Occipital lobe (tissue), 1 donor: ENCODE measurements at regions not wholly inside any gene's neighbourhood (a gene's known extent, or its start where the extent isn't known, plus 50 kb on each side); places are given as distances from the start of the nearest gene placed in this dataset.
"Not testable (repeated sequence)": the region's sequence is repeated elsewhere in the genome, so short reads cannot be mapped to it uniquely, and the experiment has no call there.

ENCODE experiments used
- DNase-seq: peaks from one replicate; lab custom pipeline; 2025; lab: John Stamatoyannopoulos, UW

GRCh38 chr1:2851918-2852317 lies 50.4 kb upstream of the TTC34 start:
- not testable (repeated sequence) for DNase-seq

- DNase-seq, result no peak
Measured at GRCh38 chr1:2853711-2854110, 52.2 kb upstream of the TTC34 start.

DNA sequence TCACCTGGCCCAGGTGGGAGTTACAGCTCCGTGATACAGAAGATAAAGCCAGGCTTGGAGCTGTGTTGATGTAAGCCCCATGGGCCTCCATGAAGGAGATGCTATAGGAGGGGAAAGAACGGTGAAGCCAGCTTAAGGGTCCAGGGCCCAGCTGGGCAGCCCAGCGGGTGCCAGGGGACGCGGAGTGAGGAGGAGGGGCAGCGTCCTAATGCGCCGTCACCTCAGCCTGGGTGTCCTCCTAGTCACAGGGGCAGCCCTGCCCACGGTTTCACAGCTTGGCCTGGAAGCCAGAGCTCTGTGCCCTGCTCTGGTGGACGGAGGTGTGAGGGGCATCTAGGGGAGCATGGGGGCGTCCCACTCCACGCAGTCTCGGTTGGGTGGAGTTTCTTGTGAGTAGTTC lies 52.7 kb upstream of the TTC34 start:
- no peak for DNase-seq

DNA sequence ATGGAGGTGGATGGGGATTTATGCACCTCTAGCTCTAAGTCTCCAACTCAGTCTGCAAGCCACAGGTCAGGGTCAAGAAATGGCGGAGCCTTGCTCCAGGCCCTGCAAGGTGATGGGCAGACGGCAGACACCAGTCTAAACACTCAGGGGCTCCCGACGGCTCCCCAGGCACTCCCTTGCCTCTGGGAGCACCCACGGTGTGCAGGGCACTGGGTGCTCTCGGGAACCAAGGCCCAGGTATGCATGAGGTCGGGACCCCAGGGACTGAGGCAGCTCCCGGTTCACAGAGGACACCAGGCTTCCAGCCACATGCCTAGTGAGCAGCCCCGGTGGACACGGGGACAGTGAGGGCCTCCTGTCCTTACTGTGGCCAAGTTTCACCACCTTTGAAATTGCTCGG lies 53.1 kb upstream of the TTC34 start:
- DNase-seq, result no peak

DNA sequence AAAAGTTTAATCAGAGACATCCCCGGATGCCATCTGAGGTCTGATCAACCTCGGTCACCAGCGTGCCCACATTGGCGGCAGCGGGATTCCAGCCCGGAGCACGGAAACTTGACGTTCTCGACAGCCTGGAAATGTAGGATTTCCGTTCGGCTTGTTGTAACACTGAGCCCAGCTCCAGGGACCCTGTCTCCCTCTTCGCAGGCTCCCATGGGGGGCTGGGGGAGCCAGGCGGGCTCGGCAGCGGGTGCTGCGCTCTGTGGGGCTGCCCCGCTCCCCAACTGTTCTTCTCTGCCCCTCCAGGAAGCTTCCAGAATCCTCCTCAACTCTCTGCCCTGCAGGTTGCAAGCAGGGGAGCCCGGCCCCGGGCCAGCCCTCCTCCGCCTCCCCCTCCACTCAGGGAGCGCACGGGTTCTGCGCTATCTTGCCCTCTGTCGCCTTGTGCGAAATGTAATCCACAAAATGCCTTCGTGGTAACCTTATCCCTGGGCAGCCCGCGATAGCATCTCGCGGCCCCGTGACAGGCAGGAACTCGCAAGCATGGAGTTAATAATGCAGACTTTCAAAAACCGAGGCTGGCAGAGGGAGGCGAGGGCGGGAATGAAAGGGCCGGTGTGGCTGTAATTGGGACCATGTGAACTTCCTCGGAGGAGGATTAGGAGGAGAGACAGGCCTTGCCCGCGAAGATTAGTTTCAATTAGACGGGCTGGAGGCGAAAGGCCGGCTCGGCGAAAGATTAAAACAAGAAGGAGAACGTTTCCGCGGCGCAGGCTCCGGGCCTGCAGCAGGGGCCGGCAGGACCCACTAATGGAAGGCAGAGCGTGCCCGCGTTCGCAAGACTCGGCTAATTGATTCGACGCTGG lies 53.9 kb upstream of the TTC34 start:
- DNase-seq, result no peak

GRCh38 chr1:2856066-2856390 lies 54.5 kb upstream of the TTC34 start:
- no peak for DNase-seq

DNA sequence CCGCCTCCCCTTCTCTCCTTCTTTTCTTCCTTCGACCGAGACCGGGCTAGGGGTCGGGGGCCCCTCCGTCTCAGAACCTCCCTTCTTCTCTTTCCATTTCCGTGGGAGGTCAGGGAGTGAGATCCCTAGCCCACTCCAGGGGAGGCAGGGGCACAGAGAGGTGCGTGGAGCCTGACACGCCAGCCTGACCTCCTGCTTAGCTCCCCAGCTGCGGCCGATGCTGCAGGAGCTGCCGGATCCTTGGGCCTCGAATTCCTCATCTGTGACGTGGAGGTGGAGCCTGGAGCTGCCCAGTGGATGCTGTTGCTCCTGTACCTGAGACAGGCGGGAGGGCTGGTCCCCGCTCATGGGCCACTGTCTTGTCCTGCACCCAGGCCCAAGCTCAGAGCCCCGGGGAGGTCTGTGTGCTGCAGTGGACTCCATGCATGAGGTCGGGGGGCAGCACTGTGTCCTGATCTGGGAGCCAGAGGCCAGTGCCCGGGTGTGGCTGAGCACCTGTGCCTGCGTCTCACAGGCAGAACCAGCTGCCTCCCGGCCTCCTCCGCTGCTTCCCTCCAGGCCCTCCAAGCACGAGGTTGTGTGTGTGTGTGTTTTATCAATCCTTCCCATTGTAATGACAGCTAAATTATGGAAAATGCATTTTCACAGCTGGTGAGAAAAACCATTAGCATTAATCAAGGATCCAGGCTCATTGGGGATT lies 55.3 kb upstream of the TTC34 start:
- no peak for DNase-seq

- no peak for DNase-seq
Measured at GRCh38 chr1:2857521-2857920, 56.0 kb upstream of the TTC34 start.

DNA sequence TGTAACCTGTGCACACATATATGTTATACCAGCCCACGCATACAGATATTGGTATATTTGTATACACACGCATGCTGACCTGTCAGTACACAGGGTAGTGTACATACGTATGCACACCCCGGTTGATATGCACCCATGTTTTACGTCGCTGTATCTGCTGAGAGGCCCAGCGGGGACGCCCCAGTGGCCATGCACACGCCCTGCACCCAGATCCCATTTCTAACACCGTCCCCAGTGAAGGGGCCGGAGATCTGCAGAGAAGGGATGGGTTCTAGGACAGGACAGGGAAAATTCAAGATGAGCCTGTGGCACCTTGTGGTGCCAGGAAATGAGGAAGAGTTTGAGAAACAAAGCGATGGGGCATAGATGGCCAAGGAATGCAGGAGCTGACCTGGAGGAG lies 57.2 kb upstream of the TTC34 start:
- DNase-seq, result no peak

DNA sequence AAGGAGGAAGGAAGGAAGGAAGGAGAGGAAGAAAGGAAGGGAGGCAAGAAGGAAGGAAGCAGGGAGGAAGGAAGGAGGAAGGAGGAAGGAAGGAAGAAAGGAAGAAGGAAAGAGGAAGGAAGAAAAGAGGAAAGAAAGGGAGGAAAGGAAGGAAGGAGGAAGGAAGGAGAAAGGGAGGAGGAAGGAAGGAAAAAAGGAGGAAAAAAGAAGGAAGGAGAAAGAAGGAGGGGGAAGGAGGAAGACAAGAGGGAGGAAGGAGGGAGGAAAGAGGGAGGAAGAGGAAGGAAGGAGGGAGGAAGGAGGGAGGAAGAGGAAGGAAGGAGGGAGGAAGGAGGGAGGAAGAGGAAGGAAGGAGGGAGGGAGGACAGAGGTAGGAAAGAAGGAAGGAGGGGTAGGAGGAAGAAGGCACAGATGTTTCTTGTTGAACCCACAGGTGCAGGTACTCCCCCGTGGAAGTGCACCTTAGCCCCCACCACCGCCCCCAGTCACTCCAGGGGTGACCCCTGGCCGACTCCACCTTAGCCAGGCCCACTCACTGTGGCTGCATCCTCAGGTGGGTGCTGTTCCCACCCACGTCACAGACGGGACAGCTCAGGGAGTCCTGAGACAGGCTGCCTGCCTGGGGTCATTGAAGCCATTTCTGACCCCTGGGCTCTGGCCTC lies 57.9 kb upstream of the TTC34 start:
- no peak for DNase-seq

DNA sequence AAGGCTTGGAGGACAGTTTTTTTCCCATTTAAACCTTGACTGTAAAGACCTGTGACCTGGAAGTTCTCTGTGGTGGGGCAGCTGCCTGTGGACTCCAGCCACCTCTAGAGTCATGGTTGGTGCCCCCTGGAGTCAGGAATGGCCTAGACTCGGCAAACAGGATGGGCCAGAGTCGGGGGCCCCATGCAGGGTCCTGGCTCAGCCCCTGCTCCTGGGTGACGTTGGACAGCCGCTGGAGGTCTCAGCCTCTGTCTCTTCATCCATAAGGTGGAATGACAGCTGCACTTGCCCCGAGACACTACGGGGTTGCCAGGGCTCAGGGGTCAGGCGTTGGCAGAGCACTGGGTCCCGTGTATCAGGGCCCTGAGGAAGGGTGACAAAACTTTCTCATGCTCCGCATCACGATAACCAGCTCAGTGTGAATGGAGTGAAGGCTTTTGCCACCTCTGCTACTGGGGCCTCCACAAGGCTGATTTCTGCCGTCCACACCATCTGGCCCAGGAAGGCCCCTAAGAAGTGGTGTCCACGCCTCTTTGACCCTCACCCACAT lies 58.5 kb upstream of the TTC34 start:
- no peak for DNase-seq

- DNase-seq, result no peak
Measured at GRCh38 chr1:2860476-2861142, 59.1 kb upstream of the TTC34 start.

- no peak for DNase-seq
Measured at GRCh38 chr1:2861143-2861987, 59.9 kb upstream of the TTC34 start.

DNA sequence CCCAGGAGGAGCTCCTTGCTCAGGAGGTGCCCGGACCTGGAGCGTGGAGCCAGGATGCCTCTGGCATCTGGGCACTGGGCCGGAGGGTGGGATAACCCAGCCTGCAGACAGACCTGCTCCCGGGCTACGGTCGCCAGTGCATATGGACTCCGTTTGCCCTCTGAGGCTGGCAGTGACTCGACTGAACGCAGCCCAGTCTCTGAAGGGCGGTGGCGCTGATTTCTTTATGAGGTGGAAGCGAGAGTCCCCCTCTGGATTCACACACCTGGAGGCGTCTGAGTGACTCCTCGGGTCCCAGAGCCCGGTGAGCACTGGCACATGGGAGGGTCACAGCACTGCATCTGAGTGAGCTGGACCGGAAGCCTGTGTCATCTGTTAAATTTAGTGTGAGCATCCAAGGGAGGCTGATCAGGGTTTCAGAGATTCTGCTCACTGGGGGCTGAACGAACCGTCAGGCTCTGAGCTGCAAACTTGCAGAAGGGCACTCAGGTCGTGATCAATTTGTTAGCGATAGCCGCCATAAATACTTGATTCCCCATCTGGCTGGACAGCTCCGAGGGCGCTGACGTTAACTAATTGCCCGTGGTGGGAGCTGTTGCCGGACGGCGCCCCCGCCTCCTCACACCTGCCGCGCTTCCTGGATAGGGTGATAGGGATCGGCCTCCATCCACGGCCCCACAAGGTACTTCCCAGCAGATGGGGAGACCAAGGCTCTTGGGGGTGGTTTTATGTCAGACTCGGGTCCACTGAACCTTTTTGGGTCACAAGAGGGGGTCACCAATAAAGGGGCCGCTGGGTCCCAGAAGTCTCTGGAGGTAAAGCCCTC lies 60.7 kb upstream of the TTC34 start:
- no peak for DNase-seq

DNA sequence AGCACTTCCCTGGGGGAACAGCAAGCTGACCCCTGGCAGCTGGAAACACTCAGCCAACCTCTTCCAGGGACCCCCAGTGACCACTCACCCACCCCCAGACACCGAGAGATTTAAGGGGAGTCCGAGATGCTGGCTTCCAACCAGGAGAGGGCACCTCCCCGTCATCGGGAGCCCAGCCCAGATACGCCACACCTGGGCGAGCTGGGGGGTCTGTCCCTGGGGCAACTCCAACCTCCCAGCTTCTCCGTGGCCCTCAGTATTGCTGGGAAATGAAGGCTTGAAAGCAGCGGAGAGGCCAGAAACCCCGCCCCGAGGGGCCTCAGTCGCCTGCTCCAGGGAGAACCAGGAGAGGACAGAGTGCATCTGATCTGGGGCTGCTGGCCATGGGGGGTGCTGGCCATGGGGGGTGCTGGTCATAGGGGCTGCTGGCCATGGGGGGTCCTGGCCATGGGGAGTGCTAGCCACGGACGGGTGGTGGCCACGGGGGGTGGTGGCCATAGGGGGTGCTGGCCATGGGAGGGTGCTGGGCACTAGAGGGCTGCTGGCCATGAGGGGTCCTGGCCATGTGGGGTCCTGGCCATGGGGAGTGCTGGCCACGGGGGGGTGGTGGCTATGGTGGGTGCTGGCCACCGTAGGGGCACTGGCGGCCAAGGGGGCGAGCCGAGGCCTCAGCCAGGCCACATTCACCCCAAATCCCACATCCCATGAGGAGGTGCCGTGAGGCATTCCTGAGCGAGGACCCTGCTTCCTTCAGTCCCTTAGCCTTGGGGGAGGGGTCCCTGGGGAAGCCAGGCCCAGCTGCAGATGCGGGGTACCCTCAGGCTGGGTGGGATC lies 61.5 kb upstream of the TTC34 start:
- DNase-seq, result no peak

- DNase-seq, result no peak
Measured at GRCh38 chr1:2863648-2863963, 62.1 kb upstream of the TTC34 start.

- no peak for DNase-seq
Measured at GRCh38 chr1:2864203-2864905, 62.9 kb upstream of the TTC34 start.

DNA sequence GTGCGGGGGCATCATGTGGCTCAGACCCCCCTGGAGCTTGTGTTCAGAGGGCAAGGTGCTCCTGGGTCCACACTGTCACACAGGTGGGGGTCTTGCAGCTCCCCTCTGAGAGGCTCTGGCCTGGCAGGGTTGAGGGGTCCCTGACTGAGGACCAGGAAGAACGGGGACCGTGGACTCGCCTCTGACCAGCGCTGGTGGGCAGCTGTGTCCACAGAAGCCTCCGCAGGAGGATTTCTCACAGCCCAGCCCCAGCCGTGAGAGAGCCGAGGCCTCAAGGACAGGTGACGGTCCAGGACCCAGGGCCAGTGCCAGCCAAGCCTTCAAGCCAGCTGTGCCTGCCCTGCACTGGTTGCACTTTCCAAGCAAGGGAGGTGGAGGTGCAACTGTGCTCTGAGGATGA lies 63.5 kb upstream of the TTC34 start:
- DNase-seq, result no peak
